Osteocyte (in vitro differentiated cells): ENCODE measurements at regions not wholly inside any gene's neighbourhood (a gene's known extent, or its start where the extent isn't known, plus 50 kb on each side); places are given as distances from the start of the nearest gene placed in this dataset.

Experiments used
- DNase-seq: peaks from one replicate; pipeline ENCODE4 v3.0.0; 2021; ENCODE audit warnings: mixed read lengths; ENCODE audit not compliant: unreplicated experiment; ENCODE audit errors: extremely low spot score
- H3K27ac Mint-ChIP-seq: one replicate; pipeline ENCODE4 v1.8.0; 2021; ENCODE audit warnings: mild to moderate bottlenecking, mixed read lengths; ENCODE audit not compliant: unreplicated experiment
- H3K27me3 Mint-ChIP-seq: one replicate; pipeline ENCODE4 v1.8.0; 2021; ENCODE audit warnings: mixed read lengths; ENCODE audit not compliant: unreplicated experiment
- H3K36me3 Mint-ChIP-seq: one replicate; pipeline ENCODE4 v1.8.0; 2021; ENCODE audit warnings: mixed read lengths; ENCODE audit not compliant: unreplicated experiment
- H3K4me1 Mint-ChIP-seq: one replicate; pipeline ENCODE4 v1.8.0; 2021; ENCODE audit warnings: mixed read lengths; ENCODE audit not compliant: unreplicated experiment
- H3K4me3 Mint-ChIP-seq: one replicate; pipeline ENCODE4 v1.8.0; 2021; ENCODE audit warnings: mild to moderate bottlenecking, moderate library complexity, mixed read lengths; ENCODE audit not compliant: unreplicated experiment
- H3K9me3 Mint-ChIP-seq: one replicate; pipeline ENCODE4 v1.8.0; 2021; ENCODE audit warnings: mixed read lengths; ENCODE audit not compliant: unreplicated experiment
- TF ChIP-seq, protein P1 (sequence below): fragments of 200-600 bp; sonication (generic); IDR thresholded peaks from 2 replicates; pipeline ENCODE4 v1.5.0; 2021; ENCODE audit warnings: antibody characterized with exemption, mild to moderate bottlenecking, moderate library complexity

DNA sequence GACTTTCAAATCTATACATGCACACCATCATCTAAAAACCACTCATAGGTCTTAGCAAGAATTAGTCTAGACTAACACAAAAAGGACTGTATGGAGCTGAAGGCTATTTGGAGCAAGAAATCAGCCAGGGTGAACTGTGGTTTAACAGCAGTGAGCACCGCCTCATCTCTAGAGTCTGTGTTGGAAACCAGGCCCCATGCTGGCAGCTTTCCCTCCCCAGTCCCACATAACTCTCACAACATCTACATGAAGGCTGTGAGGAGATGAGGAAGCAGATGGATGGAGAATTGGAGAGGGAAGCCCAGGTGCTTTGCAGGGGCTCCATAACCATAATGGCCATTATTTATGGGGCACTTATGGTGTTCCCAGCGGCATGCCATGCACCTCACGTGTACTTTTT lies 133.2 kb upstream of the TOPAZ1 start:
- Mint-ChIP-seq H3K4me1 (peaks cover 35% of the 10 kb centered on the region), H3K9me3 (no peaks in the 10 kb centered on the region), H3K27me3 (no peaks in the 10 kb centered on the region), H3K36me3 (peaks cover 10% of the 10 kb centered on the region), H3K27ac (no peak overlapping the region), H3K4me3 (no peak overlapping the region)
- TF ChIP-seq, protein P1, sequence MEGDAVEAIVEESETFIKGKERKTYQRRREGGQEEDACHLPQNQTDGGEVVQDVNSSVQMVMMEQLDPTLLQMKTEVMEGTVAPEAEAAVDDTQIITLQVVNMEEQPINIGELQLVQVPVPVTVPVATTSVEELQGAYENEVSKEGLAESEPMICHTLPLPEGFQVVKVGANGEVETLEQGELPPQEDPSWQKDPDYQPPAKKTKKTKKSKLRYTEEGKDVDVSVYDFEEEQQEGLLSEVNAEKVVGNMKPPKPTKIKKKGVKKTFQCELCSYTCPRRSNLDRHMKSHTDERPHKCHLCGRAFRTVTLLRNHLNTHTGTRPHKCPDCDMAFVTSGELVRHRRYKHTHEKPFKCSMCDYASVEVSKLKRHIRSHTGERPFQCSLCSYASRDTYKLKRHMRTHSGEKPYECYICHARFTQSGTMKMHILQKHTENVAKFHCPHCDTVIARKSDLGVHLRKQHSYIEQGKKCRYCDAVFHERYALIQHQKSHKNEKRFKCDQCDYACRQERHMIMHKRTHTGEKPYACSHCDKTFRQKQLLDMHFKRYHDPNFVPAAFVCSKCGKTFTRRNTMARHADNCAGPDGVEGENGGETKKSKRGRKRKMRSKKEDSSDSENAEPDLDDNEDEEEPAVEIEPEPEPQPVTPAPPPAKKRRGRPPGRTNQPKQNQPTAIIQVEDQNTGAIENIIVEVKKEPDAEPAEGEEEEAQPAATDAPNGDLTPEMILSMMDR, result no peak
- DNase-seq, result no peak

DNA sequence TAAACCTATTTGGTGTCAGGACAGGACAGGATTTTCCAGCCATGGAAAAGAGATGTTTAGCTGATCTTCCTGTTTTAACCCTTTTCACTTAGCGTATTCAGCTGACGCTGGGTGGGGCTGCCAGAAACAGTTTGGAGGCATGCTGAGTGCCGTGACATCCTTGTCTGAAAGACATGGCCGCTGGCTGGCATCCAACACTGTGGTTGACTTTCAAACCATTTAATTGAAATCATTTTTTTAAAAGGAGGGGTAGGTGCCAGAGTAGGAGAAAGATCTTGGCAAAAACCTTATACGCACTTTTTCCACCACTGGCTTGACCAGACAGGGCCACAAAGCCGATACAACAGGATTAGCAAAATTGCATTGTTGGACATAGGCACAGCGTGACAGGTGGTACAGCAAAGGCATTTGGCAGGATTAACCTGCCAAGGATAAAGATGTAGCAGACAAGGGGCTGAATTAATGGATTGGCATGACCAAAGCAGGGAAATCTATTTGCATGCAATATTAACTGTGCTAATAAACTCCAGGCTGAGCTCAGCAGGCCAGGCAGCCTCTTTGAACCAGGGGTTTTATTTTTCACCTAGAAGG lies 131.8 kb upstream of the TOPAZ1 start:
- no peak for DNase-seq

DNA sequence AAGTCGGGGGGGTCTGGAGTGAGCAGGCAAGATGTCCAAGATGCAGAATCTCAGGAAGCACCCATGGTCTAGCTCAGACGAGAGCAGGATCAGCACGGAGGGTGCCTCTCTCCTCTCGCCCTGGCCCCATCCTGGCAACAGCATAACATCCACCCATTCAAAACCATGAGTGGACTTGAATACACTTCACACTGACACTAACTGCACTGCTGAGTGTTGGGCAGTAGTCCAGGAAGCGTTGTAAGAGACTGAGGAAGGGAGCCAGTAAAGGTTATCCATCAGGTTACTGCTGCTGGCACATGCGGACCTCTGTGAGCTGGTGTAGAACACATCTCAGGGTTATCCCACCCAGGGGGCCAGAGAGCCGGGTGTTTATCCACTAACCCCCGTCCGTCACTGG lies 131.0 kb upstream of the TOPAZ1 start:
- H3K4me1 Mint-ChIP-seq, result peaks cover 16% of the 10 kb centered on the region
- H3K27ac Mint-ChIP-seq, result no peak overlapping the region
- no peaks in the 10 kb centered on the region for H3K9me3 Mint-ChIP-seq
- H3K36me3 Mint-ChIP-seq, result peaks cover 10% of the 10 kb centered on the region
- no peak for DNase-seq
- no peaks in the 10 kb centered on the region for H3K27me3 Mint-ChIP-seq
- no peak overlapping the region for H3K4me3 Mint-ChIP-seq
- TF ChIP-seq, protein P1, result no peak

More for the DNA sequence above, 131.8 kb upstream of the TOPAZ1 start:
- no peak overlapping the region for H3K4me3 Mint-ChIP-seq
- TF ChIP-seq, protein P1, result no peak
- H3K27ac Mint-ChIP-seq, result no peak overlapping the region
- H3K36me3 Mint-ChIP-seq, result peaks cover 10% of the 10 kb centered on the region
- H3K4me1 Mint-ChIP-seq, result peaks cover 21% of the 10 kb centered on the region
- H3K9me3 Mint-ChIP-seq, result no peaks in the 10 kb centered on the region
- H3K27me3 Mint-ChIP-seq, result no peaks in the 10 kb centered on the region

DNA sequence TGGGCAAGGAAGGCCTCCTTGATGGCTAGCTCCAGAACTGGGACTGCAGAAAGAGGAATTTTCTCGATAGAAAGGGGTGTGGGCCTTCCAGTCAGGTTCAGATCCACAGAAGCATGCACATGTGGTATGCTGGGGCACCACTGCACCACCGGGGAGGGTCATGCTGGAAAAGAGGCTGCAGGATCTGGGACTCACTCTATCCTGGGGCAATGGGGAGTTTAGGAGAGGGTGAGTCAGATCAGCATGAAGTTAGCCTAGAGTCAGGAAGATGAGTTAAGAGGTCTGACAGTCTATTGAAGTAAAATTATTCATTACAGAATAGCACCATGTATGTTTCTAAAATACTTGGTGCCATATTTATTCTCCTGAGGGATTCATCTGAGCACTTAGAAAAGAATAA lies 130.2 kb upstream of the TOPAZ1 start:
- Mint-ChIP-seq H3K27ac (no peak overlapping the region), H3K27me3 (no peaks in the 10 kb centered on the region), H3K9me3 (no peaks in the 10 kb centered on the region), H3K4me1 (peaks cover 13% of the 10 kb centered on the region), H3K36me3 (peaks cover 10% of the 10 kb centered on the region), H3K4me3 (no peak overlapping the region)
- no peak for DNase-seq
- TF ChIP-seq, protein P1, result no peak

DNA sequence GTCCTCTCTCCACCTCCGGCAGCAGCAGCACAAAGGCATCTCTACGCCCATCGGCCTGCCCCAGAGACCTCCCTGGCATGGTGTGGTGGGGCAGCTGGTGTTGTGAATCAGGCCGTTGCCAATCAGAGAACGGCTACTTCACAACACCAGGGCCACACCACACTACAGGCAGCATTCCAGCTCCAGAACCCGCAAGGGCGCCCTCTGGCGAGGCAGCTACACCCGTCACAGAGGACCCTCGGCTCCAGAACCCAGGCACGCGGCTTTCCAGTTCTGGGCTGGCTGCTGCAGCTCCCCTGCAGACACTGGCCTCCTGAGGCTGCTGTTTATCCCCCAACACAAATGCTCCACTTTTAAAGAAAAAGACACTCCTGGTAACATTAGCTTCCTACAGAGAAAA lies 127.5 kb upstream of the TOPAZ1 start:
- DNase-seq, result no peak
- TF ChIP-seq, protein P1, result peak; percentile 51
- no peak overlapping the region for H3K4me3 Mint-ChIP-seq
- no peak overlapping the region for H3K27ac Mint-ChIP-seq
- H3K27me3 Mint-ChIP-seq, result no peaks in the 10 kb centered on the region
- H3K4me1 Mint-ChIP-seq, result peaks cover 8% of the 10 kb centered on the region
- H3K36me3 Mint-ChIP-seq, result peaks cover 11% of the 10 kb centered on the region
- H3K9me3 Mint-ChIP-seq, result no peaks in the 10 kb centered on the region
